Posterior cingulate gyrus (tissue), 11 donors: ENCODE measurements at regions not wholly inside any gene's neighbourhood (a gene's known extent, or its start where the extent isn't known, plus 50 kb on each side); places are given as distances from the start of the nearest gene placed in this dataset.
"Not testable (repeated sequence)": the region's sequence is repeated elsewhere in the genome, so short reads cannot be mapped to it uniquely, and the experiment has no call there.

Experiments used
- DNase-seq, 10 donors: peaks; one replicate each; pipeline versions ENCODE4 v3.0.0 to v3.0.0-alpha.2; 2020 to 2021; ENCODE audit warnings: mixed read lengths in 3 of 10
- intact Hi-C: fragments of 100-400 bp; cut with DNase I; formaldehyde crosslinking; loops from one replicate; pipeline ENCODE4 v1.15.1; 2023

DNA sequence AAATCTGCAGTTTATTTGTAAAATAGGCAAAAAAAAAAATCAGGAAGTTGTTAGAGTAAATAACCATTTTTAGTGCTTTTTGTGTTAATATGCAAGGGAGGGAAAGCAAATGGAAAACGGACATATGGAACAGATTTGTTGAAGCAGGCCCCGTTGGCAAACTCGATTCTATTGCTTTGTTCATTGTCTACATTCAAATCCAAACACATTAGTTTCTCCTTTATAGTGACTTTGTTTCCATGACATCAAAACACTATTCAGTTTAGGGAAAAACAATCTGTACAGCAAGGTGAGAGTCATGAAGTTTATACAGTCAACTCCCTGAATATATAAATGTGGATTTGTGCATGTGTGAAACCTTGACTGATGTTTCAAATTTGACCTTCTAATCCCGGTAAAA lies 142.2 kb downstream of the FAM47A start:
- intact Hi-C loops, result no loop called here
- no peak for DNase-seq

DNA sequence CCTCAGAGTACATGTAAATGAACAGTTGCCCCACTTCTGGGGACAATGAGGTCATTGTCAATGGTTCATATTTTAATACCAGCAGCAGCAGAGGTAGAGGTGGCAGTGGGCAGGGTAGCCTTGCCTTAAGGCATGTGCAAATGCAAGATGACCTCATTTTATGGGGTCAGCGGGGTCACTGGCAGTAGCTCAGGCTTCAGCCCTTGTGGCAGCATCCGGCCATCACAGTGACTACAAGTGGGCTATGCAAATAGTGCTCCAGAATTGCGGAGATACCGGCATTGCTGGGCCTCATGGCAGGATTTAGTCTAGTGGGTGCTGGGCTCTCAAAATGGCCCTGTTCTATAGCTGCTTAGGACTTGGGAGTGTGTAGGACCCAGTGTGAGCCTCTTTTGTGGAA lies 144.7 kb downstream of the FAM47A start:
- intact Hi-C loops, result no loop called here
- no peak for DNase-seq

DNA sequence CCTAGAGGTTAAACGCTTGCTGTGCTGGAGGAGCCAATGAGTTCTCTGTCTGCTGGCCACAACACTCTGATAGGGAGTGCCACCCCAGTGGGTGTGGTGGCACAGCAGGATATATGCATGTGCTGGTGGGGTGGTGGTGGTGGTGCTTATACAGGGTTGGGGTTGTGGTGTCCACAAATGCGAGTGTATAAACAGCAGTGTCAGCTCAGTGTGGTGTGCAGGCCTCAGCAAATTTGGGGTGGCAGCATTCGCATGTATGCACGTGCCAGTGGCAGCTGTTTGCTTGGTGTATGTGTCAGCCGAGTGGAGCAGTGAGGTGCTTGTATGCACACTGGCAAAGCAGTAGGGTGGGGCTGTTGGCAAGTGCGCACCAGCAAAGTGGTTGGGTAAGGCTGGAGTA lies 157.4 kb downstream of the FAM47A start:
- intact Hi-C loops, result no loop called here
- DNase-seq, result peak in 1 of 10 donors; percentile 62

DNA sequence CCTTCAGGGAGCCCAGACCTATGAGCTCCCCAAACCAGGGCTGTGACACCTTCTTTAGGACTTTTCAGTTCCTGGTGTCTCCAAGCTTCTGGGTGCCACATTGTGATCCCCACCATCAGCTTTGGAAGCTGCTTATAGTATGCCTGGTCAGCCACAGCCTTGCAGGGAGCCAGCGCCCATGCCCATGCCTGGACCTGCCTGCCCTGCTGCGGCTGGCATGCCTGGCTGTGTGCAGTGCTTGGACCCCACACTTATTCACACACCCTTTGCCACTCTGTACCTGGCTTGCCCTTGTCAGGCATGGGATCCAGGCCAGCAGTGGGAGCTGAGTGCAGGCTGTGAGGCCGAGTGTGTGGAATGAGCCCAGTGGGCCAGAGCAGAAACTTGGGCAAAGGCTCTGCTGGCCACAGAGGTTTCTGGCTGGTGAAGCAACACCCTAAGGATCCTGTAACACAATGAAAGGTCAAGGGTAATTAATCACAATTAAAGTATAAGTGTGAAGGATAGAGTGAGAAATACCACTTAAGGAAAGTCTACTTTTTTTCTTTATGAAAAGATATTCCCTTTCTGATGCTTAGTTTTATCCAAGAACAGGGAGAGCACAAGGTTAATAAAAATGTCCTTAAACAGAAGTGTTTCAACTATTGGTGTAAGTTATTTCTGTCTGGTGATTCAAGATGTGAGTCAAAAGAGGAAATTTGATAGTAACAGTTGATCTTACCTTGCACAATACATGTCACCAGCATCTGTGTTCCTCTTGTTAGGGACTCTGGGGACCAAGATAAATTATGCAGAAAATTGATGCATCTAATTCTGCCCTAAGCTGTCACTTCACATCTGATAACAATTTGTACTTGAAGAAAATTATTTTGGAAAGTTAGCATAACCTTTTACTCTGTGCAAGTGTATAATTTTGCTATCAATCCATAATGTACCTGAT lies 161.8 kb downstream of the FAM47A start:
- intact Hi-C loops, result no loop called here
- peak in 2 of 10 donors; percentile 35 to 51 for DNase-seq

DNA sequence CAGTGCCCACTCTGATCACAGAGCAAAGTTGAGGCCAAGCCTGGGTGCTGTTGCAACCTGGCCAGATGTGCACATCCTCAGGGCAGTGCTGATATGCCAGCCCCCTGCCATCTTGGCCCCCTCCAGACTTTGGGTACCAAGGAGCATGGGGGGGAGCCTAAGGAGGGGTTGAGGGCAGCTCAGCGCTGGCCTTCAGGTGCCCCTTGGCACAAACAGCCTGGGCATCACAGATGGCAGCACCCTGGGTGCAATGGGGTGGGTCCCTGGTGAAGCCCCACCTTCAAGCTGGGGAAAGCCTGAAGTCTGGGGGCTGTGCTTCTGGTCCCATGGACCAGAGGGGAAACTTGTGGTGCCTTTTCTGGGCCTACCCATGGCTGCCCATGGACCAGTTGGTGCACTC lies 163.0 kb downstream of the FAM47A start:
- DNase-seq, result peak in 3 of 10 donors; percentile 48 to 64 (median 51)
- intact Hi-C loops, result no loop called here

DNA sequence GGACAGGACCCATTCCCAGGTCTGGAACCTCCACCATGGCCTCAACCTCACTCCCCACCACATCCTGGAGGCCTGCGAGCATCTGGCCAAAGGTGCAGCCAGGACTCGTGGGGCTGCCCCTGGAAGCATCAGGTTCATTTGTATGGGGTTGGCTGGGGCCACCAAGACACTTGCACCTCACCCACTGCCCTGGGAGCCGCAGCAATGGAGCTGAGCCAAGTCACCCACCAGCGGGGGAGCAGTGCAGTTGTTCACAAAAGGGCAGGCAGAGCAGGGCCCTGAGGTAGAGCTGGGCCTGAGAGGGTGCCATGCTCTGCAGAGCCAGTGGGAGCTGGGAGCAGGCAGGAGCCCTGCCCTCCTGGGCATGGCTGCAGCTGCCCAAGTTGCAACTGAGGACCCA lies 163.5 kb downstream of the FAM47A start:
- intact Hi-C loops, result no loop called here
- DNase-seq, result peak in 2 of 10 donors; percentile 48 to 65

DNA sequence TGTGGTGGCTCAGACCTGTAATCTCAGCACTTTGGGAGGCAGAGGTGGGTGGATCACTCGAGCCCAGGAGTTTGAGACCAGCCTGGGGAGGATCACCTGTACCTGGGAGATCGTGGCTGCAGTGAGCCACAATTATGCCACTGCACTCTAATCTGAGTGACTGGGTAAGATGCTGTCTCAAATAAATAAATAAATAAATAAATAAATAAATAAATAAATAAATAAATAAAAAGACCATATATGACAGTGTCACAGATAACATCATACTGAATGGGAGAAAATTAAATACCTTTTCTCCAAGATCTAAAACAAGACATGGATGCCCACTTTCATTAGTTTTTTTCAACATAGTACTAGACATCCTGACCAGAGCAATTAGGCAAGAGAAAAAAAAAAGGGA lies 182.8 kb downstream of the FAM47A start:
- intact Hi-C loops, result no loop called here
- DNase-seq, result no peak

DNA sequence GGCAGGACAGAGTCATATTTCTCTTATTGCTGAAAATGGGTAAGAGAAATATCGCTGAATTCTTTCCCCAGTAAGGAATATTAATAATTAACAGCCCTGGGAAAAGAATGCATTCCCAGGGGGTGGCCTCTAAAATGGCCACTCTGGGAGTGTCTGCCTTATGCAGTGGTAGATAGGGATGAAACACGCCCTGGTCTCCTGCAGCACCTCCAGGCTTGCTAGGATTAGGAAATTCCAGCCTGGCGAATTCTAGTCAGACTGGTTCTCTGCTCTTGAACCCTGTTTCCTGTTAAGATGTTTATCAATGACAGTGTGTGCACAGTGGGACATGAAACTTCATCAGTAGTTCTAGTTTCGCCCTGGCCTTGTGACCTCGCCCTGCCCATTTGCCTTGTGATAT lies 205.9 kb downstream of the FAM47A start:
- intact Hi-C loops, DNase-seq: not testable (repeated sequence)

DNA sequence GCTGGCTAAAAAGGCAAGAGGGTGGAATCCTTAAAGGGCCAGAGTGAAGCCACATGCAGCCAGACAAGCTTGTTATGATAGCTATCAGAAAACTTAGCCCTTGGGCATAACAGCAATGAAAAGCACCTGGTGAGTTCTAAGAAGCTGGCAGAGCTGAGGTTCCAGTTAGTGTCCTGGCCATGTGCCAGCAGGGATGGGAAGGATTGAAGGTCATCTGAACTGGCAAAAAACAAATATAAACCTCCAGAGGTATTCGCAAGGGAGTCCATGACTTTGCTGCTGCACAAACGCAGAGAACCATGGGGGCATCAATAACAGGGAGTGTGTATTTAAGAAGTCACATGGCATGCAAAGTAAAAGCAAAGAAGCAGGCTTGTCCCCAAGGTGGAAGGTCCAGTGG lies 208.9 kb downstream of the FAM47A start:
- DNase-seq, result no peak
- intact Hi-C loops, result no loop called here

DNA sequence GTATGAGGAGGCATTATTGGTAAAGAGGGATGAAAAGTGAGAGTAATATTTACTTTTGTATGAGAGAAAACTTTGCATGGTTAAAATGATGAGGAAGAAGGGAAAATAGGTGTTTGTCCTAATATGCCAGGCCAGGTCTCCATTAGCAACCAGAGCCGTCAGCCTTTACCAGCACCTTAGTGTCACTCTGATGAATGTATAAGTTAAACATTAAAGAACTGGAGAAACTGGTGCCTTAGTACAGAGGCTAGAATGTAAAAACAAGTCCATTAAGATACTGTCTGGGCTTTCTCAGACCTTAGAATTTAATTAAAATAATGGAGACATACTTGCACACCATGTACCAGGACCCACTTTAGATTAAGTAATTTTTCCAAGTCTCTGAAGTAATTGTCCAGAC lies 222.3 kb downstream of the FAM47A start:
- DNase-seq, result no peak
- intact Hi-C loops, result no loop called here

DNA sequence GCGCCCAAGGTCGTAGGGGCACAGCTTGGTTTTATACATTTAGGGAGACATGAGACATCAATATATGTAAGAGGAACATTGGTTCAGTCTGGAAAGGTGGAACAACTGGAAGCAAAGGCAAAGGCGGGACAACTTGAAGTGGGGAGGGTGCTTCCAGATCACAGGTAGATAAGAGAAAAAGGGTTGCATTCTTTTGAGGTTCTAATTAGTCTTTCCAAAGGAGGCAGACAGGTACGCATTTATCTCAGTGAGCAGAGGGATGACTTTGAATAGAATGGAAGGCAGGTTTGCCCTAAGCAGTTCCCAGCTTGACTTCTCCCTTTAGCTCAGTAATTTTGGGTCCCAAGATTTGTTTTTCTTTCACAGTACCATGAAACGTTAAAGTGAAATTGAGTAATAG lies 223.2 kb downstream of the FAM47A start:
- intact Hi-C loops, result no loop called here
- DNase-seq, result no peak

DNA sequence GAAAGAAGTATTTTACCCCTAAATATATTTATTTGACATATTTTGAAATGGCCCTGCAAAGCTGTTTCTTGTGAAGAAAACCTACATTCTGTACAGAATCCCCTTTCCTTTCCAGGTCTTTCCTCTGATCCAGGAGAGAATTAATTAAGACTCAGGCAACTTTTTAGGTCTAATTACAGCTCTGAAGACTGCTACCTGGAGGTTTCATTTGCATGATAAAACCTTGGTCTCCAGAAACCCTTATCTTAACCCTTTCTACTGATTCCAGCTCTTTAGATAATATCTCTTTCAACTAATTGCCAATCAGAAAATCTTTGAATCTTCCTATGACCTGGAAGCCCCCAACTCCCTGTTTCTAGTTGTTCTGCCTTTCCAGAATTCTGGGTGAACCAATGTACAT lies 224.0 kb downstream of the FAM47A start:
- intact Hi-C loops, result no loop called here

DNA sequence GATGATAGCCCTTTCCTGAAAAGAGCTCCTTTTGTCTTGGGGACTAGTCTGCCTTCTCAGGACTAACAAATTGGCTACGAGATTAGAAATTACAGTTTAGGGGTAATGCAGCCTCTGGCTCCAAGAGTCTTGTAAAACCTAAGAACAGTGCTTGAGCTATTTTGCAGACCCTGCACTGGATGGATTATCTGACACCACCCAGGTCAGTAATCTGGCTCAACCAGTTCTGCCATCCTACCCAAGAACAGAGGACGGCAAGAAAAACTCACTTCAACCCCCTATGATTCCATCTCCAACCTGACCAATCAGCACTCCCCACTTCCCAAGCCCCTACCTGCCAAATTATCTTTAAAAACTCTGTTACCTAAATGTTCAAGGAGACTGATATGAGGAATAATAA lies 225.1 kb downstream of the FAM47A start:
- intact Hi-C loops, result no loop called here

More for the DNA sequence above, 224.0 kb downstream of the FAM47A start:
- no peak for DNase-seq

DNA sequence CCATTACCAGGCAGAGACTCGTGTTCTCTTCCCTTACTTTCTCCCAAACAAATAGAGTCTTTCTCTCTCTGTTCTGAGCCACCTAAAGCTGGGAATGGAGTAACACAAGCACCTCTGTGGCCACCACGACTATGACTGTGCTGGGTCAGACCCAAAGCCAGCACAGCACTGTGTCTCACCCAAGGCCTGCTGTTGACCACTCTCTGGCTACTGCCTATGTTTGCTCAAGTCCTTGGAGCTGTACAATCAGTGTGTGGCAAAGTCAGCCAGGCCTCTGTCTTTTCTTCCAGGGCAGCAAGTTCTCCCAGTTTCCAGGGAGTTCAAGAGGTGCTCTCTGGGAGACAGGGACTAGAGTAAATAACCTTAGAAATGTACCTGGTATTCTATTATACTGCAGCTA lies 239.4 kb downstream of the FAM47A start:
- no peak for DNase-seq
- intact Hi-C loops, result no loop called here

More for the DNA sequence above, 225.1 kb downstream of the FAM47A start:
- no peak for DNase-seq

DNA sequence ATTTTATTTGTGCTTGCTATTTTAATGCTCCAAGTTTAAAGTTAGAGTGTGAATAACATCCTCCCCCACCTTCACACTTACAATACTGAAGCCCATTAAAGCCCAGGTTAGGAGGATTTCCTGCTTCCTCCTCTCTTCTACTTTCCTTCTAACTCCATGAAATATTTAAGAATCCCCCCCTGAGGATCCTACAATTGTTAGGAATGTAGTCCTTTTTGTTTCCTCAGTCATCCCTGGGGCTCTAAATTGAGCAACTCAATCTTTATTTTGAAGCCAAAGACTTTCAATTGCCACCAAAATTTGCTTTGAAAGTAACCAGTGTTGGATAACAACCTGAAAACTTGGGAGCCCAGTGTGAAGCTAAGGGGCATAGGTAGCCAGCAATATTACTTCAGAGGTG lies 276.9 kb downstream of the FAM47A start:
- intact Hi-C loops, result no loop called here
- DNase-seq, result no peak

DNA sequence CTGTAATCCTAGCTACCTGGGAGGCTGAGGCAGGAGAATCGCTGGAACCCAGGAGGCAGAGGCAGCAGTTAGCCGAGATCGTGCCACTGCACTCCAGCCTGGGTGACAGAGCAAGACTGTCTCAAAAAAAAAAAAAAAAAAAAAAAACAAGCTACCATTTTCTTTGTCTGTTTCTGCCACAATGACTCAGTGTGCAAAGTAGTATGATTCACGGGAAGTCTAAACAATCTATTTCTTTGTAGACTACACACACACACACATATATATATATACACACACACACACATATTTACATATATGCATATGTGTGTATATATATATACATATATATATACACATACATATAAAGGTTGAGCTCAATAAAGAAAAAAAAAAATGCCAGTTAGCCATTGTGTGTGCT lies 280.0 kb downstream of the FAM47A start:
- intact Hi-C loops, DNase-seq: not testable (repeated sequence)

DNA sequence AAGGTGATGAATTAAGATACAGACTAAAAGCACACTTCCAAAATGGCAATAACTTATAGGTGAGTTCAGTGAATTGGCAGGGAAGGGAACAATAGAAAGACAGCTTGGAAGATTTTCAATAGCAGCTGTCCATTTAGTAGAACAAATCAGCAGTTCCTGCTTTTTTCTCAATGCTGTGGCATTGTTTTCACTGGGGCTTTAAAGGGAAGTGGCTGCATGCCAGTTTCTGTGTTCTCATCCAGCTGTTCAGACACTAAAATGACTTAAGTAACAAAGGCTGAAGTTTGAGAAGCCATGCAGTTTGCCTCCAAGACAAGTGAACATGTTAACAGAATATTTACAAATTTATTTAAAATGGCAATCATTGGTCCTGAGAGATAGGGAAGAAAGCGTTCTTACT lies 291.9 kb downstream of the FAM47A start:
- peak in 1 of 10 donors; percentile 10 for DNase-seq
- intact Hi-C loops, result no loop called here

DNA sequence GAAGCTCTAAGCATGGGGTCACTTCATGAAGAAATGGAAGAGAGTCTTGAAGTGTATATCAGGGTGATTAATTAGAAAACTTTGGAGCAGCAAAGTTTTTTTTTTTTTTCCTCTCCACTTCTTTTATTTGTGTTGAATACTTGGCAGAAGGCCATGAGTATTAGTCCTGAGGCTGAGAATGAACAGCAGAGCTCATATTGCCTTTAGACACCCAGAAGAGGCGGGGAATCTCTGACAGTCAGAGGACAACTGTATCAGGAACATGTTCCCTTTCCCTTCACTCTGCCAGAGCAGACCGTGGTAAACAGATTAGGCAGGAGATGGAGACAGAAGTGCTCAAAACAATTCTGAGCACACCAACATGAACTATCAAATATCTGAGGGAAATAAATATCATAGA lies 300.9 kb downstream of the FAM47A start:
- intact Hi-C loops, result no loop called here

DNA sequence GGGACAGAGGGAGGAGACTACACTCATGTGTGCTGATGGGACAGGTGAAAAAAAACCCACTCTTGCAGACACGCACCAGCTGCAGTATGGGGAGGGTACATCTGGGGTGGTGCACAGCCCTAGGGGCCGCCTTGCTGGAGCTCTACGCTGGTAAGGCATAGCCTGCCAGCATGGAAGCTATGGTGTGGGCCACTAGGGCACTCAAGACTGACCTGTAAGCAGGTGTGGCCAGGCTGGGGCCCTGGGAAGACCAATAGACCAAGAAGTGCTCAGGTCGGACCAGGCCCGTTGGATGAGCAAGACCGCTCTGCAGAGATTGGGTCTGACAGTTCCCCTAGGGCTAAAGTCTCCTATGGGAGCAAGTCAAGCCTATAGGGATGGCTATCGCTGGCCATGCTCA lies 314.8 kb downstream of the FAM47A start:
- no peak for DNase-seq
- intact Hi-C loops, result no loop called here

More for the DNA sequence above, 300.9 kb downstream of the FAM47A start:
- DNase-seq, result no peak

DNA sequence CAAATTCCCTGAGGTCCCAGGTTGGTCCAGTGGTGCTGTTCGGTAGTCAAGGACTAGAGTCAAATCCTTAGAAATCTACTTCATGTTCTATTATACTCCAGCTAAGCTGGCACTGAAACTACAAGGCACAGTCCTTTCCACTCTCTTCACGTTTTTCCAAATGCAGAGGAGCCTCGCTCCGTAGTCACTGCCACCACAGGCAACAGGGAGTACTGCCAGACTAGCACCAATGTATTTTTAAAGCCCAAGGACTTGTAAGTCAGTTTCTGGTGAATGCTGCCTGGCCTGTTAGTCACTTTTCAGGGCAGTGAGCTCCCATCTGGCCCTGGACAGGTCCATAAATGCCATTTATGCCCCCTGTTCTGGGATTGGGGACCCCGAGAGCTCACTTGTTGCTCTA lies 323.5 kb downstream of the FAM47A start:
- no peak for DNase-seq
- intact Hi-C loops, result no loop called here

DNA sequence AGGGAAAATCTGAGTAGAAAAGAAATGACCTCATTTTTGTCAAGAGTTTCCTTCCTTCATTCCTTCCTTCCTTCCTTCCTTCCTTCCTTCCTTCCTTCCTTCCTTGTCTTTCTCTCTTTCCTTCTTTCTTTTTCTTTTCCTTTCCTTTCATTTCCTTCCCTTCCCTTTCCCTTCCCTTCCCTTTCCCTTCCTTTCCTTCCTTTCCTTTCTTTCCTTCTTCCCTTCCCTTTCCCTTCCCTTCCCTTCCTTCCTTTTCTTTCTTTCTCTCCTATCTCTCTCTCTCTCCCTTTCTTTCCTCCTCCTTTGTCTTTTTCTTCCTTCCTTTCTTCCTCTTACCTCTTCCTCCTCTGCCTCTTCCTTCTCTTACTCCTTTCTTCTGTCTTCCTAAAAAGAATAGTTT lies 347.6 kb downstream of the FAM47A start:
- intact Hi-C loops, result no loop called here
- DNase-seq, result no peak

DNA sequence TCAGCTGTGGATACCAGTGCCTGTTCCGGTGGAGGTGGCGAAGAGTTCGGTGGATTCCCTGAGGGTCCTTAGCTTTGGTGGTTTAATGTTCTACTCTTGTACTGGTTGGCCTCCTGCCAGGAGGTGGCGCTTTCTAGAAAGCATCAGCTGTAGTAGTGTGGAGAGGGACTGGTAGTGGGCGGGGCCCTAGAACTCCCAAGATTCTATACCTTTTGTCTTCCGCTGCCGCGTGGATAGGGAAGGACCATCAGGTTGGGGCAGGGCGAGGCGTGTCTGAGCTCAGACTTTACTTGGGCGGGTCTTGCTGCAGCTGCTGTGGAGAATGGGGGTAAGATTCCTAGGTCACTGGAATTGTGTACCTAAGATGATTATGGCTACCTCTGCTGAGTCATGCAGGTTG lies 390.3 kb downstream of the FAM47A start:
- DNase-seq, result peak in 1 of 10 donors; percentile 60
- intact Hi-C loops, result no loop called here
